NCI-H2081 treated with DMSO at 0.1 percent for 48 hours (cell line): ENCODE measurements at regions not wholly inside any gene's neighbourhood (a gene's known extent, or its start where the extent isn't known, plus 50 kb on each side); places are given as distances from the start of the nearest gene placed in this dataset.
"Not testable (repeated sequence)": the region's sequence is repeated elsewhere in the genome, so short reads cannot be mapped to it uniquely, and the experiment has no call there.

ENCODE experiments used
- DNase-seq: peaks from one replicate; lab custom pipeline; 2025; lab: John Stamatoyannopoulos, UW

- no peak for DNase-seq
These were observed 120.8 kb upstream of the CDYL start for GRCh38 chr6:4655196-4656025.

- no peak for DNase-seq
These were observed 123.1 kb upstream of the CDYL start for GRCh38 chr6:4653141-4653540.

DNA sequence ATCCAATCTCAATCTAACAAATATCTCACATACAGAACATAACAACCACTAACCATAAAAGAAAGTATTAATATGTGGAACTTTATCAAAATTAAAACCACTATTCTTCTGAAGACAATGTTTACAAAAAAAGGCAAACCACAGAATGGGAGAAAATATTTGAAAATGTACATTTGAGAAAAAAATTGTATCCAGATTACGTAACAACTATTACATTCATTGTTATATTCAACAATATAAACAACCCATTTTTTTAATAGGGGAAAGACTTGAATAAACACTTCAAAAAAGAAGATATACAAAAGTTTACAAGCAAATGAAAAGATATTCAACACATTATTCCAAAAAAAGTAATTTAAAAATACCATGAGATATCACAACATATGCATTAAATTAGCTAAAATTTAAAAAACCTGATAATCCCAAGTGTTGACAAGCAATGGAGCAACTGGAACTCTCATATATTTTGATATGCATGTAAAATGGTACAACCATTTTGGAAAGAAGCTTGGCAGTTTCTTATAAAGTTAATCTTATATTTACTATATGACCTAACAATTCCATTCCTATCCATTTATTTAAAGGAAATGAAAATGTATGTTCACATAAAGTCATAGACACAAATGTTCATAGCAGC is 124.3 kb upstream of the CDYL start:
- DNase-seq, result no peak

- DNase-seq, result no peak
These were observed 126.5 kb upstream of the CDYL start for GRCh38 chr6:4649728-4650127.

DNA sequence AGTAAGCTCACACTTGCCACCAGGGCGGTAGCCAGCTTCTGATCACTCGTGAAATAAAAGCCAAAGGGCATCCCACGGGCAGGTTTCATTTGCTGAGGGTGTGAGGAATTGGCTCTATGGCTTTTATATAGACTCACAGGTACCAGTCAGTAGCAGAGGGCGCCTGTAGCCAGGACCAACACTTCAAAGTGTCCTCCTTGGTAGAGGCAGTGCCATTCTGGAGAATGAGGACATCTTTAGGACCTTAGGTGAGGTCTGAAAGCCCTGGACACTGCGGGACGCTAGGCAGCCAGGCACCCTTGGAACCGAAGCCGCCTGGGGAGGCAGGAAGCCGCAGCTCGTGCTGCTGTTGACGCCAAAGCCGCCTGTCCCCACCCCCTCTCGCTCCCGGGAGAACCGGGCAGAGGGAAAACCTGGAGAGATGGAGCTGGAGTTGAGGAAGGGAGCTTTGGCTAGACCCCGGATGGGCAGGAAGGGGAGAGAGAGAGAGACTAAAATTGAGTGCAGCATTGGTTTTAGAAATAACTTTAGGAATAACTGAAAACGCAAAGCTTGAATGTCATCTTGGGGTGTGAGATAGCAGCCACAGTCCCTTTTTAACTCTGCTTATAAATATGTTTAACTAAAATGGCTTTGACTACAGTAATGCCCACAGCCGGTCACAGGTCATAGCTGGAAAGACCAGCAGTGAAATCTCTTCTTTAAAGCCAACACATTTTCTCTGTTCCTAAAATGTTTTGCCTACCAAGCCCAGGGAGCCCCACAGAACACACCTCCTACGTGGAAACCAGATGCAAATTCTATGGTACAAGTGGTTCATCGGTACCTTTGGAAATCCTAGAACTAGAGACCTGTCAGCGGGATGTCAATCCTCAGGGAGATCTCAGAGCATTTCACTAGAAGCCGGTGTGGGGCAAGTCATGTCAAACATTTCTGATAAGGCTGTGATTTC is 128.5 kb upstream of the CDYL start:
- DNase-seq, result no peak

DNA sequence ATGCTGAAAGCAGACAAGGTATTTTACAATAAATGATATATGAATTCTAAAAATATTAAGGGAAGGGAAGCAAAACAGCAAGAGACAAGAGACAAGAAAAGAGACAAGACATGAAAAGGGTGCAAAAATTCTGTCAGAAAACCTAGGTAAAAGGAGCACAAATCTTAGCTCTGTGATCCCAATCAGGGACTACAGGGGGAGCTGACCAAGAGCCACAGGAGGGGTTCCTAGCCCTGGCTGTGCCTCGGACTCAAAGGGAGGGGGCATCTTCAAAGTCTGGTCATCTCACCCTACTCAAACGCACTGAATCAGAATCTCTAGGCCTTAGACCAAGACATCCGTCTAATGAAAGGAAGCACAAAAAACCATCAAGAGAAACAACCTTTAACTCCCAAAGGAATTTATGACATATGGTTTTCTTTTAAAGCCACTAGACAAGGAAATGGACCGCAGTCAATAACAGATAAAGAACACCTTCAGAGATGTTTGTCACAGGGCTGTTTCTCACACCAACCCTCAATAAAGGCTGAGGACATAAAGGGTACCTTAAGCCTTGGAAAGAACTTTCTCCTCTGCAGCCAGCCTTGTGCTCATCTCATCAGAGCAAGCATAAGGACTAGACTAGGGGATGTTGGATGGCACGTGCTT is 130.4 kb upstream of the CDYL start:
- no peak for DNase-seq

DNA sequence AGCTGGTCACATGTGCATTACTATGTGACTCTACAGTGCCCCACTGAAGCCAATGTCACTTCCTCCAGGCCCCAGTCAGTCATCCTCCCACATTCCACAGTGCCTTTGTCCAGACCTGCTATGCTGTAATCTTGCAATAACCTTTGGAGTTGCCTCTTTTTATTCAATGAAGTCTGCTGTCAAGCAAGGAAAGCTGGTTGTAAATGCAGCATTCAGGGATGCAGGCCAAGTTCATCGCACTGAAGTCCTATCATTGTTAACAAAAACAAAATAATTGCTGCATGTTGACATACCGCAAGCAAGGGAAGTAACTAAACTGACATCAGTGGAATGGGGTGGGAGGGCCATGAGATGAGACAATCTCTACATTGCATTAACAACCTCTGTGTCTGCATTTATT is 131.2 kb upstream of the CDYL start:
- no peak for DNase-seq

DNA sequence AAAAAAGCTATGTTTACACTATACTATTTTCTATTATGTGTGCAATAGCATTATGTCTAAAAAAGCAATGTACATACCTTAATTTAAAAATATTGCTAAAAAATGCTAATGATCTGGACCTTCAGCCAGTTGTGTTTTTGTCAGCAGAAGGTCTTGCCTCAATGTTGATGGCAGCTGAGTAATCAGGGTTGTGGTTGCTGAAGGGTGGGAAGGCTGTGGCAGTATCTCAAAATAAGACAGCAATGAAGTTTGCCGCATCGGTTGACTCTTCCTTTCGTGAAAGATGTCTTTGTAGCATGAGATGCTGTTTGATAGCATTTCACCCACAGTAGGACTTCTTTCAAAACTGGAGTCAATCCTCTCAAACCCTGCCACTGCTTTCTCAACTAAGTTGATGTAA is 134.7 kb upstream of the CDYL start:
- DNase-seq, result no peak

- DNase-seq, result no peak
These were observed 136.1 kb upstream of the CDYL start for GRCh38 chr6:4640139-4640538.

- no peak for DNase-seq
These were observed 137.6 kb upstream of the CDYL start for GRCh38 chr6:4638641-4639040.

DNA sequence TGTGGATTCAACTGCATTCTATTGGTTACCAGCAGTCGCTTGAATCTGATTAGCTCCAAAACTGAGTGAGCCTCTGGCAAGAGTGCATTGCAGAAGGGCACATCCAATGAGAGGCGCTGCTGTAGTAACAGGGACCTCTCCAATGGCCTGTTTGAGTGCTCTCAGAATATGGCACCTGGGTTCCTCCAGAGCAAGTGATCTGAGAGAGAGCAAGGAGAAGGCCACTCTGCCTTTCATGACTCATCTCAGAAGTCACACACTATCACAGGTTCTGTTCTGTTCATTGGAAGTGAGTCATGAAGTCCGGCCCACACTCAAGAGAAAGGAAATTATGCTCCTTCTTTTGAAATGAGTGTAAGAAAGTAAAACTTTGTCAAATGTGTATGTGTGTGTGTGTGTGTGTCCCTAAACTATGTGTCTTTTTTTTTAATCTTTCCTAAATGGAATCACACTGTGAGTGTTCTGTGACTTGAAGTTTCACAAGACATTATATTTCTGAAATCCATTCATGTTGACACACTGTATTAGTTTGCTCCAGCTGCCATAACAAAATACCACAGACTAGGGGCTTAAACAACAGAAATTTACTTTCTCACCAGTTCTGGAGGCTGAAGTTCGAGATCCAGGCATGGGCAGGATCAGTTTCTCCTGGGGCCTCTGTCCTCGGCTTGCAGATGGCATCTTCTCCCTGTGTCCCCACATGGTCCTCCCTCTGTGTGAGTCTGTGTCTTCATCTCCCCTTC is 138.3 kb upstream of the CDYL start:
- DNase-seq, result no peak

GRCh38 chr6:4636881-4637224 is 139.4 kb upstream of the CDYL start:
- DNase-seq, result no peak

- DNase-seq, result no peak
These were observed 139.9 kb upstream of the CDYL start for GRCh38 chr6:4636191-4636880.

GRCh38 chr6:4635666-4636065 is 140.5 kb upstream of the CDYL start:
- no peak for DNase-seq

- DNase-seq, result no peak
These were observed 143.8 kb upstream of the CDYL start for GRCh38 chr6:4632421-4632820.

DNA sequence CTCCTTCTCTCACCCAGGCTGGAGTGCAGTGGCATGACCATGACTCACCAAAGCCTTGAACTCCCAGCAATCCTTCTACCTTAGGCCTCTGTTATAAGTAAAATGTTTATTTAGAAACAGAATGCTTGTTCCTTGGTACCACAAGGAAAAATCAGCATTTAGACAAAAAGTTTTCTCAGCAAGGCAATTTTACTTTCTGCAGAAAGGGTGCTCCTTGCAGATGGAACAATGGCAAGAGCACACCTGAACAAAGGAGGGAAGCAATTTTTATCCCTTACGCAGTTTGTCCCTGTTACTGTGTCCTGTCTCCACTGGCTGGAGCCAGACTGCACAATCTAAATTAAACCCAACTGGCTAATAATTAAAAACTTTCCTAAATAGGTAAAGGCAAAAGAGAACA is 146.4 kb upstream of the CDYL start:
- DNase-seq, result not testable (repeated sequence)

- DNase-seq, result no peak
These were observed 150.6 kb upstream of the CDYL start for GRCh38 chr6:4625557-4625956.

GRCh38 chr6:4624726-4625125 is 151.5 kb upstream of the CDYL start:
- DNase-seq, result no peak

DNA sequence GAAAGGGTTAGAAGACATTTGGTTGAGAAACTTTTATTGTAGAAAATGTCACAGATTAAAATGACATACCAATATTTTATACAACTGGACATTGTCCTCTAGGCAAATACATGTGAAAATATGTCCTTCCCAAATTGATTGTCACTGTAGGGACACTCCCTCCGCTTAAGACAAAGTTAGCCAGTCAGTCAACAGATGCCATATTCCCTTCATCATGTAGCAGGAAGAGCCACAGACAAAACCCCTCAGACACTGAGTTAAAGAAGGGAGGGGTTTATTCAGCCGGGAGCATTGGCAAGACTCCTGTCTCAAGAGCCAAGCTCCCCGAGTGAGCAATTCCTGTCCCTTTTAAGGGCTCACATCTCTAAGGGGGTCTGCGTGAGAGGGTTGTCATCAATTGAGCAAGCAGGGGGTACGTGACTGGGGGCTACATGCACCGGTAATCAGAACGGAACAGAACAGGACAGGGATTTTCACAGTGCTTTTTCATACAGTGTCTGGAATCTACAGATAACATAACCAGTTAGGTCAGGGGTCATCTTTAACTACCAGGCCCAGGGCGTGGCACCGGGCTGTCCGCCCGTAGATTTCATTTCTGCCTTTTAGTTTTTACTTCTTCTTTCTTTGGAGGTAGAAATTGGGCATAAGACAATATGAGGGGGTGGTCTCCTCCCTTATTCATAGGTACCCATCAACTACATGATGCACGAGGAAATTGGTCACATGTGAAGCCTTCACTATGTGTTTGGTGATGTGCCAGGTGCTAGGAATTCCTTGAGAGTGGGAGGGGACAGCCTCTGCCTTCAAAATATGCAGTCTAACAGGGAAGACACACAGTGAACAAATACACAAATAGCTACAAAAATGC is 155.7 kb upstream of the CDYL start:
- no peak for DNase-seq

- DNase-seq, result no peak
These were observed 159.9 kb upstream of the CDYL start for GRCh38 chr6:4616311-4616710.
